ENCODE measurements at regions not wholly inside any gene's neighbourhood (a gene's known extent, or its start where the extent isn't known, plus 50 kb on each side); places are given as distances from the start of the nearest gene placed in this dataset.

- in situ Hi-C loops (cut with MboI; ENCODE audit: low sequenced_read_pairs, unreplicated experiment) = no loop called here
- no peak for DNase-seq (ENCODE audit: low spot score)
- TF ChIP-seq, protein P1, sequence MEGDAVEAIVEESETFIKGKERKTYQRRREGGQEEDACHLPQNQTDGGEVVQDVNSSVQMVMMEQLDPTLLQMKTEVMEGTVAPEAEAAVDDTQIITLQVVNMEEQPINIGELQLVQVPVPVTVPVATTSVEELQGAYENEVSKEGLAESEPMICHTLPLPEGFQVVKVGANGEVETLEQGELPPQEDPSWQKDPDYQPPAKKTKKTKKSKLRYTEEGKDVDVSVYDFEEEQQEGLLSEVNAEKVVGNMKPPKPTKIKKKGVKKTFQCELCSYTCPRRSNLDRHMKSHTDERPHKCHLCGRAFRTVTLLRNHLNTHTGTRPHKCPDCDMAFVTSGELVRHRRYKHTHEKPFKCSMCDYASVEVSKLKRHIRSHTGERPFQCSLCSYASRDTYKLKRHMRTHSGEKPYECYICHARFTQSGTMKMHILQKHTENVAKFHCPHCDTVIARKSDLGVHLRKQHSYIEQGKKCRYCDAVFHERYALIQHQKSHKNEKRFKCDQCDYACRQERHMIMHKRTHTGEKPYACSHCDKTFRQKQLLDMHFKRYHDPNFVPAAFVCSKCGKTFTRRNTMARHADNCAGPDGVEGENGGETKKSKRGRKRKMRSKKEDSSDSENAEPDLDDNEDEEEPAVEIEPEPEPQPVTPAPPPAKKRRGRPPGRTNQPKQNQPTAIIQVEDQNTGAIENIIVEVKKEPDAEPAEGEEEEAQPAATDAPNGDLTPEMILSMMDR (IDR thresholded peaks at IDR 0.05; ENCODE audit: borderline replicate concordance, control extremely low read depth, extremely low read depth, insufficient read depth, missing control alignments) = no peak
These were observed 76.2 kb downstream of the PLCE1 start for GRCh38 chr10:94069884-94070283.

DNA sequence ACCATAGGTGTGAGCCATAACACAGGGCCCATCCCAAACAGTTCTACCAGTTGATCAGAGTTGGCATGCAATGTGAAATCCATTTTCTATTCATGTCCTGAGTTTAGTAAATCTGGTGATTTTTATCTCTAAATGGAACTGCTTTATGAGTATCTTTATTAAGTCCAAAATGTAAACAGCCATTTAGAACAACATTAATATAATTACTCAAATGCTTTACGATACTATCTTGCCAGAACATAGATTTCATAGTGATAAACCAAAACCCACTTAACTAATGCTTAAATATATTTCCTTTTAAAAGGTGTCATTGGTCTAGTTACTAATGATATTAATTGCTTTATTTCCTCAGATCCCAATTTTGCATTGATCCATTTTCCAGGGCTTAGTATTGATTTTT, 80.7 kb downstream of the PLCE1 start:
- in situ Hi-C loops (cut with MboI; ENCODE audit: low sequenced_read_pairs, unreplicated experiment) = no loop called here
- no peak for DNase-seq (ENCODE audit: low spot score)
- TF ChIP-seq, protein P1 (IDR thresholded peaks at IDR 0.05; ENCODE audit: borderline replicate concordance, control extremely low read depth, extremely low read depth, insufficient read depth, missing control alignments) = no peak

GRCh38 chr10:94075506-94075905, 81.8 kb downstream of the PLCE1 start:
- in situ Hi-C loops (cut with MboI; ENCODE audit: low sequenced_read_pairs, unreplicated experiment) = no loop called here
- DNase-seq (ENCODE audit: low spot score) = no peak
- TF ChIP-seq, protein P1 (IDR thresholded peaks at IDR 0.05; ENCODE audit: borderline replicate concordance, control extremely low read depth, extremely low read depth, insufficient read depth, missing control alignments) = no peak

DNA sequence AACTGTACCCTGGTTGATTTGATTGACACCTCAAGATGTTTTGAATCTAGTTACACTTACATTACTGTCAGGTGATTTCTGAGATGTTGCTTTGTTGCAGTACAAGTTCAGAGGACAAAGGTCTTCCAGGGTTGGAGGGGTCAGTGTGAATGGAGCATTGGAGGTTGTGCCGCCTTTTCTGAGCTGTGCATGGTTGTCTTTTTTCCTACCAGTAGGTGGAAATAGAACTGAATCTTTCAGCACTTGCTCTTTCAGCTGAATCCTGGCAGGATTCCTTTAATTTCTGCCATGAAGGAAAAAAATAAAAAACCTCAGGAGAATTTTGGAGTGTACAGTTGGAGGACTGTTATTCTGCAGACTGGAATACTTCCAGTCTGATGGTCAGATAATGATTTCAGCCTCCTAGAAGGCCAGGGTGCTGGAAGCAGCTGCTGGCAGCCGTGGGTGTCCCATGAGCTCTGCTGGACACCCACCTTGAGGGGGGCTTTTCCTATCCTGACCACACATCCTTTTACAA, 82.7 kb downstream of the PLCE1 start:
- TF ChIP-seq, protein P1 (IDR thresholded peaks at IDR 0.05; ENCODE audit: borderline replicate concordance, control extremely low read depth, extremely low read depth, insufficient read depth, missing control alignments) = no peak
- DNase-seq (ENCODE audit: low spot score) = no peak
- in situ Hi-C loops (cut with MboI; ENCODE audit: low sequenced_read_pairs, unreplicated experiment) = no loop called here

- TF ChIP-seq, protein P1 (IDR thresholded peaks at IDR 0.05; ENCODE audit: borderline replicate concordance, control extremely low read depth, extremely low read depth, insufficient read depth, missing control alignments) = no peak
- DNase-seq (ENCODE audit: low spot score) = no peak
- in situ Hi-C loops (cut with MboI; ENCODE audit: low sequenced_read_pairs, unreplicated experiment) = no loop called here
These were observed 83.3 kb downstream of the PLCE1 start for GRCh38 chr10:94077042-94077441.

GRCh38 chr10:94080108-94080507, 86.4 kb downstream of the PLCE1 start:
- DNase-seq (ENCODE audit: low spot score) = no peak
- in situ Hi-C loops (cut with MboI; ENCODE audit: low sequenced_read_pairs, unreplicated experiment) = no loop called here
- TF ChIP-seq, protein P1 (IDR thresholded peaks at IDR 0.05; ENCODE audit: borderline replicate concordance, control extremely low read depth, extremely low read depth, insufficient read depth, missing control alignments) = no peak

All from GM13976 (cell line).